ENCODE measurements at regions not wholly inside any gene's neighbourhood (a gene's known extent, or its start where the extent isn't known, plus 50 kb on each side); places are given as distances from the start of the nearest gene placed in this dataset.

- DNase-seq = no peak
Measured at GRCh38 chr5:28543473-28544098, 1505.2 kb upstream of the CDH9 start.

- no peak for DNase-seq
Measured at GRCh38 chr5:28542987-28543386, 1504.6 kb upstream of the CDH9 start.

DNA sequence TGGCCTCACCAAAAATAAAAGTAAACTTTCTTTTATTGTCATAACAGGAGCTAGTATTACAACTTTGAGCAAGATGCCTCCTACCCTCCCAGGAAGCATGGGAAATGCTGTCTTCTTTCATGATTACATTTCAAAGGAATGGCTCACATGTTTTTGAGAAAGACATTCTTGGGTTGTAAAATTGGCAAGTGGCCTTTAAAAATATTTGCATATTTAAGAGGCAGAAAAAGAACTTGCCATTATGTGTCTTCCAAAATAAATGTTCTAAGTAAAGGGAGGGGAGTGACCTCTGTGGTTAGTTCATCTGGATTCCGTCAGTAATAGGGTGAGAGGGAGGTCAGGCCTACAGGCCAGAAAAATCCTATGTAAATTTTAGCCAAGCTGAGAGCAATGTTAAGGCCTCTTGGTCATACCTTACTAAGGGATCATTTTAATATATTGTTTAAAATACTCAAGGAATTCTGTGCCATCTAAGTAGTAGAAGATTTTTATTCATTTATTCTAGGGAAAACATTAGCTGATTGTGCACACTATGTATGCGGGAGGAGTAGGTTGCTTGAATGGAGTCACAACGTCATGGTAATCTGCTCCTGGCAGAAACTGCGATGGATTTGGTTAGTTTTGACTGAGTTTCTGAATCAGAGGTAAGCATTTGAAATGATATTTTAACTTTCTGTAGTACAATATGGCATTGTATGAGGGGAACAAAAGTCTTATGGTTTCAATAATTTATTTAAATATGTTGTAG, 1485.7 kb upstream of the CDH9 start:
- no peak for DNase-seq

- DNase-seq = no peak
Measured at GRCh38 chr5:28523416-28523815, 1485.0 kb upstream of the CDH9 start.

DNA sequence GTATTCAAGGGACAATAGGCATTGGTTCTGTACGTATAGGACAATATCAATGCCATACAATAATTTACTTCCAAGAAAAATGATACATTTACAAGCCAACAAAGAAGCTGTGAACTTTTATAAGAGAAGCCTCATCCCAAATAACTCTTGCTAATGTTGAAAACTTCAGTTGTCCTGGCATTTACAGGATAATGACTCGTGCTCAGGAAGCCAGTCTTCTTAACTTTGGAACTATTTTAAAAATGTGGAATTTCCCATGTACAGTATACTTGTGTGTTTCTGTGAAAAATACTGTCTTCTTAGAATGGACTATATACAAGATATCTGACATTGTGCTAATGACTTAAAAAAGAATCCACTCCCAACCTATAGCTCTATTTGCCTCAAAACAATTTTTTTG, 1479.3 kb upstream of the CDH9 start:
- no peak for DNase-seq

DNA sequence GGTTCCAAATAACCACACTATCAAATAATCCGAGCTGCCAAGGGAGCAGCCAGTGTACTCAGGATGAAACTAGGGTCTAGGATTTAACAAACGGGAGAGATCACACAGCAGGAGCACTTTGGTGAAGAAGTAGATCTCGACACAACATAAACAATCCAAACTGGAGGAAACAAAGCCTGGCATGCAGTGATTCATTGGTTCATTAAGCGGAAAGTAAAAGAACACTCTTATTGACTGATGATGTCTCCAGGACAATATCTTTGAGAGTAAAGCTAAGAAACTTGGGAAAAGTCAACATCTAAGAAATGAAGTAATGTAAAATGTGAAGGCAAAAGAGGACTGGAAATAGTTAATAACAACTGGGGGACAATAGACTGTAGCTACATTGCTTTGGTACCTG, 1478.3 kb upstream of the CDH9 start:
- no peak for DNase-seq

DNA sequence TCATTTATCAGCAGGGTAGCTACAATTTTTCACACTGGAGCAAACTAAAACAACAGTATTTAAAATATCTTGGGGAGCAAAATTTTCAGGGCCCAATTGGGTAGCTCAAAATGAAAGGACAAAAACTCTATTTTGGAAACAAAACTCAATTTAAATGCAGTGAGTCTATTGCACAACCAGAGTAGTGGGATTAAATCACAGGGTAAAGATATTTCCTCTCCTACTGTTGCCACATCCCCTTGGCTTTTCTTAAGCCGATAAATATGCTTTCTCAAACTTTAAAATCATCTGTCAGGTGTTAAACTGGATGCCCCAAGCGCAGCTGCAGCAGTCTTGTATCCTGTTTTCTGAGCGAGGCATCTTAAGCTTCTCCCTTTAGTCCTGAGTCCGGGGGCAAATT, 1474.3 kb upstream of the CDH9 start:
- no peak for DNase-seq

DNA sequence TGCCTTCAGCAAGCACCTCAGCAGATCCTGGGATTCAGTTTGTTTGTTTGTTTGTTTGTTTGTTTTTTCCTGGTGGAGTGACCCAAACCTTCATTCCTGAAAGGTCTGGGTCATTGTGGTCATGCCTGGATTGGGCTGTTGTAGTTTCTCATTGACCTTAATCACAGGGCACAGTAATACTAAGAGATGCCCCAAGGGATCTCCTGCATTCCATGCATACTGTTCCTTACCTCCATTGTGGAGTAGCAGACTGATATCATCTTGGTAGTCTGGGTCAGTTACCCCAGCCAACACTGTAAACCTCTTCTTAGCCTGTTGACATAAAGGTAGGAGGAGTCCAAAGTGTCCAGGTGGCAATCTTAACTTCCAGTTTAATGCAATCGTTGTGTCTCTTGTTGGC, 1466.7 kb upstream of the CDH9 start:
- DNase-seq = no peak

DNA sequence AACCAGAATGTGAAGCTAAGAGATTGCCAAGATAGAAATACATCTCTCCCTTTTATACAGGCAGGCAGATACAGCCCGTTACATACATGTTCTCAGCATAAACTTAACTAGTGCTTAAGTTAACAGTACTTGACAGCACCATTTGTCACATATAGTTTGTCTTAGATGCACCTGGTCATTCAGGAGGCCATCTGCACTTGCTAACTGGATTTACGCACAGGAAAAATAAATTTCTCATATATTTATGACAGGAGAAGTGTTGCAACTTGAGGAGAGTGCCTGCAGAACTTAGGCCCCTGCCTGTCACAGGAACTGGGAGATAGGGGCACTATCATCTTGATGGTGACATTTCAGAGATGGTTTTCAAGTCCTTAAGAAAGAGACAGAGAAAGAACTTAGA, 1462.1 kb upstream of the CDH9 start:
- DNase-seq = no peak

- no peak for DNase-seq
Measured at GRCh38 chr5:28499766-28500290, 1461.4 kb upstream of the CDH9 start.

GRCh38 chr5:28495876-28496275, 1457.5 kb upstream of the CDH9 start:
- DNase-seq = no peak

- no peak for DNase-seq
Measured at GRCh38 chr5:28493456-28493855, 1455.1 kb upstream of the CDH9 start.

DNA sequence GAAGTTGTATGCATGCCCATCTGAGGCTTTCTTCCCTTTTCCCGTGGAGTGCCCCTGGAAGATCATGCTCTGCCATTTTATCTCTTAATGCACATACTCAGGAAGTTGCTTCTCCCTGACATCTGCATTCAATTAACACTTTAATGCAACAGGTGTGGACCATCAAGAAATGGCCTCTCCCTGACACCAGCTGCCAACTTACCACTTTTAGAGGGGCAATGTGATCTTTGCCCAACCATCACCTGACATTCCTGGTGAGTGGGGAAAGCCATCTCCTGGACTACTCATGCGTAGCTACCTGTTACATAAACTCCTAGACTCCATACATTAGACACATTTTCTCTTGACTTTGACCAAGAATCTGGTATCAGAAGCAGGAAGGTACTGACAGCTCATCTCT, 1450.4 kb upstream of the CDH9 start:
- DNase-seq = no peak

DNA sequence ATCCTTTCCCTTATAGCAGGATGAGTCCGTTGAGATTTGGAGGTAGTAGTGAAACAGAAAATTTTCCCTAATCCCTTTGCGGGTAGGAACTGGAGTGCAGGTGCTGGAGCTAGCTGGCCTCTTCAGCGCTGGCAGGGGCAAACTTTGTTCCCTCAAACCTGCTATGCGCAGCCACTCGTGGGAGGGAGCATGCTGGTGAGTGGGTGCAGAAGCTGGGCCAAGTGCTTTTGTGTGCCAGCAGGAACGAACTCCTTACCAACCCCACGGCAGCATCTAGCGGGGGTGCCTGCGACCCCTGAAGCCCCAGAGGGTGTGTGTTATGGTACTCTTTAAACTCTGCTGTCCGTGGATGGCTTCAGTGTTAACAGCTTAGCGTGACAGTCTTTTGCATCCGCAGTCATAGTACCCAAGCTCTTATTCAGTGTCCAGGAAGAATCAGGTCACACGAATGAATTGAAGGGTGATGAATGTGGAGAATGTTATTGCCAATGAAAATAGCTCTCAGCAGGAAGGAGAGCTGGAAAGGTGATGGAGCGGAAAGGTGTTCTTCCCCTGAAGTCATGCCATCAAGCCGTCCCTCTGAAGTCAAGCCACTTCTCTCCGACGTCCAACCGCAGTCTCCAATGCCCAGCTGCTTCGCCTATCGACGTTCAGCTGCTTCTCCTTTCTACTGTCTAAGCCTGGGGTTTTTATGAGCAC, 1445.1 kb upstream of the CDH9 start:
- DNase-seq = no peak

DNA sequence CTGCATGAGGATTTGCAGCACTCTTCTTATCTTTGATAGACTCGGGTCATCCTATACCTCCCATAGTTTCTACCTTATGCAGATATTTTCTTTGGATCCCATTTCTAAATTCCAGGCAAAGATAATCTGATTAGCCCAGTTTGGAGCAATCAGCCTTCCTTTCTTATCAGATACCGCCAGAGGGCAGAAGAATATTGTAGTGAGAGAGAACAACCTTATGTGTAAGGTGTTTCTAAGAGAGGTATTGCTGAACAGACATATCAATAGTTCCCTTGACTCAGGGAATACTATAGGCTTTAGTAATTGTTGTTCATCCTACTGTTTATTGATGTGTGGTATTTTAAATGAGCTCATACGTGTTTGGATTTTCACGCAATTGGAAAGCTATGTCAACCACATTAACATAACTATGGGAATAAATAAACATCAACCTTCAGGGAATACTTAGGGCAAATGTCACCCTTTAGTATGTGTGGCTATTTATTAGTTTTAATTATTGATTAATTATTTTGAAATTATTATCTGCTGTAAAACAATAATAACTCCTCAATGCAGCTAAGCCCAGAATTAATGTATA, 1435.2 kb upstream of the CDH9 start:
- no peak for DNase-seq

DNA sequence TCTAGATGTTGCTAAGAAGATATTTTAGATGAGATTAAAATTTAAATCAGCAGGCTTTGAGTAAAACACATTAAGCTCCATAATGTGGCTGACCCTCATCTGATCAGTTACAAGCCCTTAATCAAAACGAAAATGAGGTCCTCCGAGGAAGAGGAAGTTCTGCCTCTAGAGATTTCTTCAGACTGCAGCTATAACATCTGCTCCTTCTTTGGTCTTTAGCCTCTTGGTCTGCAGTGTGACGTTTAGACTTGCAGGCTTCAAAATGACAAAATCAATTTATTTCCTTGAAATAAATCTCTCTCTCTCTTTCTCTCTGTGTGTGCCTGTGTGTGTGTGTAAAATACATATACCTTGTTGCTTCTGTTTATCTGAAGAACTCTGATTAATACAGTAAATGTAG, 1429.8 kb upstream of the CDH9 start:
- DNase-seq = no peak

DNA sequence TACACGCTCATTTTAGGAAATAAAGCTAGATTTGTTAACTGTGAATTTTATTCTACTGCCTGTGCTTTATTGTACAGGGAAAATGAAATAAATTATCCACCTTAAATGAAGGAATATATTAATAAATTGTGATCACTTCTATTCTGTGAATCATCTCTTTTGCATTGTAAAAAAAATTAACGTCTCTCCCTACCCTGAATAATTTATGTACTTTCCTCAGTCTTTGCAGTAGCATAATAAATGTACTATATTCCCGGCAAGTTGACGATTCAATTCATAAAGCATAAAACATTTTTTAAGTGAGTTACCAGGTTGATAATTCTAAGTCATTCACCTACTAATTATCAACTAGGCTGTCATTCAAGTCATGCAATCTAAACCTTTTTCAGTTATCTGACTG, 1425.3 kb upstream of the CDH9 start:
- DNase-seq = no peak

DNA sequence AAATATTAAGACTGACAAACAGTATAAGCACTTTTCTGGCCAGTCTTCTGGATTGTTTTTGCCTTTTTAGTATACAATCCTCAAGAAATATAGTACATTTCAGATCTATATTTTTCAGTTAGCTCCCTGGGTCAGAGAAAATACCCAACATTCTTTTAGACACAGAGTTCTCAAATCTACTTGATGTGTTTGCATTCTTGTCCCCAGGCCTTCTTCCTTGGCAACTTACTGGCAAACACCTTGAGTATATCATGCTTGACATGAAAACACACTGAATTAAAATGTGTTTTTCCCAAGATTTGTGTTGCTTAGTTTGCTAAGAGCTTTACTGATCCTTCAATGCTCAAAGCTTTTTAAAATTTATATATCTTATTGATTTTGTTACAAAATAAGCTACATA, 1413.1 kb upstream of the CDH9 start:
- no peak for DNase-seq

DNA sequence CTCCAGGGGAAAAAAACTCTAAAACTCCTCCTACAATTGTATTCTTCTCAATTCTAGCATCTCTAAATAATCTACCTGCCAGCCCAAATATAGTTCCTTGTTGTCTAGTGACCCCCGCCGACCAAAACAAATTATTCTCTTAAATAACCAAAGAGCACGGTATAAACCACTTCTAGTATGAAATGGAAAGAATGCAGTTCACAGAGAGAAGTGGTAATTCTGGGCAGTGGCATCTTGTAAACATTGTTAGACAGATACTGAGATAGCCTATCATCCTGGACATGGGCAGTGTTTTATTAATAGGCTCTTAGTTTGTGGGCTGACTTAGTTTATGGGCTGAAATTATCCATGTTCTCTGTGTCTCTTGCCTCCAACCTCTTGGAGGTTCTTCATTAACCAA, 1412.6 kb upstream of the CDH9 start:
- DNase-seq = no peak

GRCh38 chr5:28448791-28449190, 1410.4 kb upstream of the CDH9 start:
- DNase-seq = no peak

- DNase-seq = no peak
Measured at GRCh38 chr5:28430565-28431178, 1392.3 kb upstream of the CDH9 start.

- DNase-seq = no peak
Measured at GRCh38 chr5:28421141-28421540, 1382.8 kb upstream of the CDH9 start.

- no peak for DNase-seq
Measured at GRCh38 chr5:28415791-28416443, 1377.5 kb upstream of the CDH9 start.

Data from NCI-H446 treated with DMSO at 0.1 percent for 48 hours (cell line).